Forelimb muscle (tissue), 1 donor: ENCODE measurements at regions not wholly inside any gene's neighbourhood (a gene's known extent, or its start where the extent isn't known, plus 50 kb on each side); places are given as distances from the start of the nearest gene placed in this dataset.
A peak's percentile ranks its signal among the peaks of the same experiment; 100 is the strongest.
"Not testable (repeated sequence)": the region's sequence is repeated elsewhere in the genome, so short reads cannot be mapped to it uniquely, and the experiment has no call there.

Experiments used
- DNase-seq: peaks from one replicate; pipeline ENCODE4 v3.0.0-alpha.2; 2013; ENCODE audit warnings: low read depth

- peak; percentile 40 for DNase-seq
Measured at GRCh38 chr16:88331989-88332920, 50.5 kb upstream of the ZNF469 start.

- not testable (repeated sequence) for DNase-seq
Measured at GRCh38 chr16:88332921-88333825, 49.6 kb upstream of the ZNF469 start.
